HEK293 (cell line): ENCODE measurements at regions not wholly inside any gene's neighbourhood (a gene's known extent, or its start where the extent isn't known, plus 50 kb on each side); places are given as distances from the start of the nearest gene placed in this dataset.

Experiments
- ATF2 ChIP-seq: fragments of 450-650 bp; formaldehyde crosslinking; IDR thresholded peaks from 2 replicates; pipeline ENCODE4 v1.5.1; 2016; ENCODE audit warnings: missing biosample characterization, missing genetic modification characterization, low read depth
- CTCF ChIP-seq: fragments of 450-650 bp; formaldehyde crosslinking; IDR thresholded peaks from 2 replicates; pipeline ENCODE4 v1.5.1; 2016; ENCODE audit warnings: missing biosample characterization, missing genetic modification characterization
- KLF1 ChIP-seq: fragments of 450-650 bp; formaldehyde crosslinking; IDR thresholded peaks from 2 replicates; pipeline ENCODE4 v1.5.1; 2016; ENCODE audit warnings: missing biosample characterization, missing genetic modification characterization
- ZBTB1 ChIP-seq: fragments of 450-650 bp; formaldehyde crosslinking; IDR thresholded peaks from 2 replicates; pipeline ENCODE4 v1.5.1; 2016; ENCODE audit warnings: missing biosample characterization, missing genetic modification characterization
- ZNF138 ChIP-seq: fragments of 450-650 bp; formaldehyde crosslinking; IDR thresholded peaks from 2 replicates; pipeline ENCODE4 v1.5.1; 2016; ENCODE audit warnings: missing biosample characterization, missing genetic modification characterization, borderline replicate concordance
- ZNF513 ChIP-seq: fragments of 450-650 bp; IDR thresholded peaks from 2 replicates; pipeline ENCODE4 v1.5.1; 2018; ENCODE audit warnings: missing biosample characterization, missing genetic modification characterization
- ZNF530 ChIP-seq: fragments of 450-650 bp; formaldehyde crosslinking; IDR thresholded peaks from 2 replicates; pipeline ENCODE4 v1.5.1; 2016; ENCODE audit warnings: low read depth, missing biosample characterization, missing genetic modification characterization

GRCh38 chr13:112168761-112169160 lies 101.8 kb downstream of the SOX1 start:
- TF ChIP-seq ZBTB1 (tag by site-specific recombination) = no peak
- TF ChIP-seq ZNF530 (tag by site-specific recombination) = no peak
- TF ChIP-seq CTCF = no peak
- TF ChIP-seq ZNF513 = no peak
- no peak for TF ChIP-seq ATF2 (tag by site-specific recombination)
- TF ChIP-seq KLF1 (tag by site-specific recombination) = no peak
- TF ChIP-seq ZNF138 (tag by site-specific recombination) = no peak
